DMS114 treated with DMSO at 0.1 percent for 48 hours (cell line): ENCODE measurements at regions not wholly inside any gene's neighbourhood (a gene's known extent, or its start where the extent isn't known, plus 50 kb on each side); places are given as distances from the start of the nearest gene placed in this dataset.
A peak's percentile ranks its signal among the peaks of the same experiment; 100 is the strongest.

Source experiments
- DNase-seq: peaks from one replicate; lab custom pipeline; 2025; ENCODE audit not compliant: unreplicated experiment; lab: John Stamatoyannopoulos, UW

GRCh38 chr2:212626371-212626918, 87.8 kb upstream of the ERBB4 start:
- no peak for DNase-seq

DNA sequence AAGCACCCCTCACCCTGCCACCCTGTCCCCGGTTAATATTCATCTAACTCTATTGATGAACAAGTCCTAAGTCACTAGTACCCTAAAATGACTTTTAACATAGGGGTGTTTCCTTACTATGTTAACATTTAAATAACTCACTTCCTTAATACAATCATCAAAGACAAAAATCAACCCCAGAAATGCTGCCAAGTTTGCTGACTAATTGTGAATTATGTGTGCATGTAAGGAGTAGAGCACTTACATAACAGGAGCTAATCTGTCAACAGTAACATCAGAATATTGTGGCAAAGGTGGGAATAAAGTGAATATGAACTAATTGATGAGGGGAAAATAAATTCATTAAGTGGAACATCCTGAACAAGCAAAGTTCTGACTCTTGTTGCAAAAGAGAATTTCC, 81.4 kb upstream of the ERBB4 start:
- no peak for DNase-seq

DNA sequence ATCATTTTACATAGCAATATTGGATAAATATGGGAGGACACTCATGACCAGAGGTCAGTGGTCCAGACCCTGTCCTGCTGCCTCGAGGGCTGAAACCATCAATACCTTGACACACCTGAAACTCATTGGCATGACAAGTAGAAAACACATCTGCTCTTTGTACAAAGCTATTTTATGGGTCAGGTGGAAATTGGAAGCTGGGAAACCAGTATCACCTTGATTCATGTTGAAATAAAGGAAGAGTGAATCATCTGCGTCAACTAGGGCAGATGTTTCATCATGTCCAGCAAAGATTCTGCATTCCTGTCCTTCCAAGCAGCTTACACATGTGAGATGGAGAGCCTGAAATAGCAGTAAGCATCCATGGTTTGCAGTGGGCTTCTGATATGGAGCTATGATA, 80.0 kb upstream of the ERBB4 start:
- DNase-seq, result no peak

GRCh38 chr2:212610872-212611425, 72.3 kb upstream of the ERBB4 start:
- no peak for DNase-seq

DNA sequence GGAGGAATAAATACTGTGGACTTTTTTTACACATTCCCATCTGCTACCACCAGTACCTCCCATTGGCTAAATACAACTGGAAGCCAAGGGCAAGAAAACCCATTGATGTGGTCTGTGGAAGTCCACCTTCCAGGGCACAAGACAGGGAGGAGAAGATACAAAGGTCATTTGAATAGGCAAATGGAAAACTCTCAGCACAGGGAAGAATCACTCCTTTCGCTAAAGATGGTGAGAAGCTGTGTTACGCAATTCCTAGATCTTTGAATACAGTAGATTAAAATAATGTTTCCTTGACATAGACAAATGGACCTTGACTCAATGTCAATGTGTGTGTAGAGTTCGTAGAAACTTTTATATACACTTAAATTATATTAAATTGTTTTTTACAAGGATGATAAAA, 70.9 kb upstream of the ERBB4 start:
- DNase-seq, result no peak

DNA sequence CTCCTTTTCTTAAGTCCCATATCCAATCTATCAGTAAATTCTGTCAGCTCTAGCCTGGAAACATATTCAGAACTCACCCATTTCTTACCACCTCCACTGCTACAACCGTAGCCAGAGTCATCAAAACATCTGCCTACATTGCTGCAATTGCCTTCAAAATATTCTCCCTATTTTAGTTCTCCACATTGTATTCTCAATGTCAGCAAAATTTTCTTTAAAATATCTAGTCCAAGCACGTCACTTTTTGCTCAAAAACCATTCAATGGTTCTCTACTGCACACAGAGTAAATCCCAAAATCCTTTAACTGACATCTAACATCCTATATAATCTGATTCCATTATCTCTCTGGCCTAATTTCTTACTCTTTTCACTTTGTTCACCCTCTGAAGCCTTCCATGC, 68.5 kb upstream of the ERBB4 start:
- DNase-seq, result no peak

GRCh38 chr2:212606232-212606631, 67.6 kb upstream of the ERBB4 start:
- no peak for DNase-seq

DNA sequence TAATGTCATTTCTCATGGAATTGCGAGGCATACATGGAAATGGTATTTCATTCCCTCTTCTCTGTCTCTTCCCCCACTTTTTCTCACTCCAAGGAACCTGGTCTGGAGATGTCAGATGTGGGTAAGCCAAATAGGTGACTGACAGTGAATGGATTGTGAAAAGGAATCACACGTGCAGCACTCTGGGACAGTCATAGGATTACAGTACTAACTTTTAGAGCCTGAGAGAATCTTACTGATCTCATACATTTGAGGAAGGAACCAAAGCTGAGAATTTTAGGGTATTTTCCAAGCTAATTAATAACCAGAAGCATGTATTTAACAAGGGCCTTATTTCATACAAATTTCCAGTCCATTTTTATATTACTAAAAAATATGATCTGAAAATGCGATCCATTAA, 58.1 kb upstream of the ERBB4 start:
- DNase-seq, result no peak

- DNase-seq, result no peak
These were observed 57.7 kb upstream of the ERBB4 start for GRCh38 chr2:212596276-212596675.

DNA sequence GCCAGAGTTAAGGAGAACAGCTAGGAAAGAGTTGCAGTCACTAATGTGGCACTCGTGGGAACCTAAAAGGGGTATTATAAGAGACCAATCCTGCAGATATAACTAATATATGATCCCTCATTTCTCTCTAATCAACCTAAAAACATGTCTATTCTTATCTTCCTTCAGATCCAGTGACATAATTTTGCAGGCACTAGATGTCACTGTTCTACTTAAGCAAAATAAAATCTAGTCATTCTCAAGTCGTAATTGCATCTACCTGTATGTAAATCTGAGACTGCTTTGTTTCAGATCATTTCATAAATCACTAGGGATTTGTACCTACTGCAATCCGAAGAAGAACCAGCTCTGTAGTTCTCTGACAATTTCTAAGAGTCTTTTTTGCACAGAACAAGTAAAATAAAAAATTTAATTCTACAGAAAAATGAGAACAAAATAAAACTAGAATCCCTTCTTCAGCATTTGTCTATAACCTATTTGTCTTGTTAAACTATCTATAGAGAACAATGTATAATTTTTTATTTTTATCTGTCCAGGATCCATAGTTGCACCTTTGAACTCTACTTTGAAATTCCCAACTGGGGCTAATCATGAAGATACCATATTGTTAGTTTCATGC, 56.5 kb upstream of the ERBB4 start:
- peak; percentile 19 for DNase-seq

- no peak for DNase-seq
These were observed 54.1 kb upstream of the ERBB4 start for GRCh38 chr2:212592695-212593094.
